Progenitor cell of endocrine pancreas (in vitro differentiated cells): ENCODE measurements at regions not wholly inside any gene's neighbourhood (a gene's known extent, or its start where the extent isn't known, plus 50 kb on each side); places are given as distances from the start of the nearest gene placed in this dataset.

ENCODE experiments used
- DNase-seq: peaks from one replicate; pipeline ENCODE4 v3.0.0; 2021; ENCODE audit warnings: low spot score; ENCODE audit not compliant: unreplicated experiment
- H3K27ac Mint-ChIP-seq: 2 replicates; pipeline ENCODE4 v1.8.0; 2021; ENCODE audit warnings: mild to moderate bottlenecking, moderate library complexity, mixed read lengths
- H3K27me3 Mint-ChIP-seq: 2 replicates; pipeline ENCODE4 v1.8.0; 2021; ENCODE audit warnings: mixed read lengths
- H3K36me3 Mint-ChIP-seq: 2 replicates; pipeline ENCODE4 v1.8.0; 2022; ENCODE audit warnings: mixed read lengths; ENCODE audit not compliant: insufficient read depth
- H3K4me1 Mint-ChIP-seq: 2 replicates; pipeline ENCODE4 v1.8.0; 2021; ENCODE audit warnings: low read depth, mixed read lengths
- H3K4me3 Mint-ChIP-seq: 2 replicates; pipeline ENCODE4 v1.8.0; 2021; ENCODE audit warnings: low read depth, mild to moderate bottlenecking, moderate library complexity, mixed read lengths
- H3K9me3 Mint-ChIP-seq: 2 replicates; pipeline ENCODE4 v1.8.0; 2021; ENCODE audit warnings: low read depth, mixed read lengths
- TF ChIP-seq, protein P1 (sequence below): fragments of 200-600 bp; sonication (generic); IDR thresholded peaks from one replicate; pipeline ENCODE4 v1.5.0; 2021; ENCODE audit warnings: antibody characterized with exemption, mild to moderate bottlenecking; ENCODE audit not compliant: unreplicated experiment

DNA sequence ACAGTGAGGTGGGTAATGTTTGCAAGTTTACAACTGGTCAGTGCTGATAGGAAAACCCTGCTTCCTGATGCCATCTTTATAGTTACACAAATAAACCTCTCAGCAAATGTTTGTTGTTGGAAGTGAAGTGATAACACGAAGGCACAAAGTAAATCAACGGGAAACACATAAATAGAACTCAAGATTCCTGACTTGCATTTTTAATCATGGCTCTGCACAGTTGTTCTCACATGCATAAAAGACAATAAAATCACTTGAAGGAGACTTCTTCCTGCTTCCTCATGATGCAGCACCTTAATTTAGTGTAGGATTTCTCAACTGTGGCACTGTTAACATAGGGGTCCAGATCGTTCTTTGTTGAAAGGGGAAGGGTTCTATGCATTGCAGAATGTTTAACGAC lies 907.7 kb downstream of the RAB28 start:
- DNase-seq: no peak
- TF ChIP-seq, protein P1, sequence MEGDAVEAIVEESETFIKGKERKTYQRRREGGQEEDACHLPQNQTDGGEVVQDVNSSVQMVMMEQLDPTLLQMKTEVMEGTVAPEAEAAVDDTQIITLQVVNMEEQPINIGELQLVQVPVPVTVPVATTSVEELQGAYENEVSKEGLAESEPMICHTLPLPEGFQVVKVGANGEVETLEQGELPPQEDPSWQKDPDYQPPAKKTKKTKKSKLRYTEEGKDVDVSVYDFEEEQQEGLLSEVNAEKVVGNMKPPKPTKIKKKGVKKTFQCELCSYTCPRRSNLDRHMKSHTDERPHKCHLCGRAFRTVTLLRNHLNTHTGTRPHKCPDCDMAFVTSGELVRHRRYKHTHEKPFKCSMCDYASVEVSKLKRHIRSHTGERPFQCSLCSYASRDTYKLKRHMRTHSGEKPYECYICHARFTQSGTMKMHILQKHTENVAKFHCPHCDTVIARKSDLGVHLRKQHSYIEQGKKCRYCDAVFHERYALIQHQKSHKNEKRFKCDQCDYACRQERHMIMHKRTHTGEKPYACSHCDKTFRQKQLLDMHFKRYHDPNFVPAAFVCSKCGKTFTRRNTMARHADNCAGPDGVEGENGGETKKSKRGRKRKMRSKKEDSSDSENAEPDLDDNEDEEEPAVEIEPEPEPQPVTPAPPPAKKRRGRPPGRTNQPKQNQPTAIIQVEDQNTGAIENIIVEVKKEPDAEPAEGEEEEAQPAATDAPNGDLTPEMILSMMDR: no peak
- H3K4me1 Mint-ChIP-seq: peaks cover 40% of the 10 kb centered on the region
- no peak overlapping the region for H3K4me3 Mint-ChIP-seq
- no peaks in the 10 kb centered on the region for H3K9me3 Mint-ChIP-seq
- H3K27ac Mint-ChIP-seq: no peak overlapping the region
- H3K36me3 Mint-ChIP-seq: no peaks in the 10 kb centered on the region
- H3K27me3 Mint-ChIP-seq: no peaks in the 10 kb centered on the region

DNA sequence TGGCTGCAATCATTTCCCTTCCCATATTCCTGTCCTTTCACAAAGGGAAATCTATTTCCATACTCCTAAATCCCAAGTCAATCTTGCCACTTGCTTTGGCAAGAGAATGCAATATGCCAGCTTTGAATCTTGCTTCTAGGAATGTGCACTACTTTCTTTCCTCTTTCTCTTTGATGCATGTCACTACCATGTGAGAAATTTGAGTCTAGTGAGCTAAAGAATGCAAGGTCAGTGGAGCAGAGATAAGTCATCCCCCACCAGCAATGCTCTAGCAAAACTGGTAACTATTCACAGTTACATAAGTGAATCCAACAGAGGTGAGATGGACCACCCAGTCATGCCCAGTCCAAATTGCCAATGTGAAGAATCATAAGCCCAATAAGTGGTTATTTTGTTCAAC lies 910.4 kb downstream of the RAB28 start:
- Mint-ChIP-seq H3K36me3 (no peaks in the 10 kb centered on the region), H3K4me1 (peaks cover 33% of the 10 kb centered on the region), H3K27ac (no peak overlapping the region), H3K4me3 (no peak overlapping the region), H3K27me3 (no peaks in the 10 kb centered on the region), H3K9me3 (no peaks in the 10 kb centered on the region)
- TF ChIP-seq, protein P1: no peak
- DNase-seq: no peak

GRCh38 chr4:12562476-12563140 lies 921.5 kb downstream of the RAB28 start:
- Mint-ChIP-seq H3K4me3 (no peak overlapping the region), H3K27me3 (no peaks in the 10 kb centered on the region)

GRCh38 chr4:12562021-12562420 lies 922.1 kb downstream of the RAB28 start:
- no peak overlapping the region for H3K27ac Mint-ChIP-seq
- no peak overlapping the region for H3K4me3 Mint-ChIP-seq
- H3K9me3 Mint-ChIP-seq: no peaks in the 10 kb centered on the region
- no peaks in the 10 kb centered on the region for H3K36me3 Mint-ChIP-seq
- H3K27me3 Mint-ChIP-seq: no peaks in the 10 kb centered on the region
- no peak for DNase-seq
- TF ChIP-seq, protein P1: no peak
- no peaks in the 10 kb centered on the region for H3K4me1 Mint-ChIP-seq

More at GRCh38 chr4:12562476-12563140, 921.5 kb downstream of the RAB28 start:
- Mint-ChIP-seq H3K9me3 (no peaks in the 10 kb centered on the region), H3K4me1 (no peaks in the 10 kb centered on the region), H3K36me3 (no peaks in the 10 kb centered on the region), H3K27ac (no peak overlapping the region)
- no peak for DNase-seq
- TF ChIP-seq, protein P1: no peak

DNA sequence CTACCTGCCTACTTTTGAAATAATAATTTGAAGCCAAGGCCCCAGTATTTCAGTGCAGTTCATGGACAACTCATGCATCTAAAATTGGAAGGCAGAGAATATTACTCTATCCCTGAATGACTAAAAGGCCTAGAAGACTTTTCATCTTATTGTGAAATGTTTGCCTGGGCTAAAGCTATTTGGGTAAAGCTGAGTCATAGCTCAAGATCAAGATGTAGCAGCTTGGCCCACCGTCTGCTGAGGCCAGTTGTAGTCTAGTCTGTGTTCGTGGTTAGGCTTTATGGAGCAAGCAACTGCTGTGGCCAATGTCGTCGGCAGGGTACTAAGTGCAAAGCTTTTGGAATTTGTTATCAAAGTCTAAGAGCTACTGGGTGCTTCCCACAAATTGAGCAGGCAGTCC lies 929.1 kb downstream of the RAB28 start:
- Mint-ChIP-seq H3K27ac (no peak overlapping the region), H3K36me3 (no peaks in the 10 kb centered on the region), H3K4me1 (no peaks in the 10 kb centered on the region), H3K9me3 (peaks cover 3% of the 10 kb centered on the region), H3K4me3 (no peak overlapping the region), H3K27me3 (no peaks in the 10 kb centered on the region)
- TF ChIP-seq, protein P1: no peak
- DNase-seq: no peak
